ENCODE measurements at regions not wholly inside any gene's neighbourhood (a gene's known extent, or its start where the extent isn't known, plus 50 kb on each side); places are given as distances from the start of the nearest gene placed in this dataset.
"Not testable (repeated sequence)": the region's sequence is repeated elsewhere in the genome, so short reads cannot be mapped to it uniquely, and the experiment has no call there.

DNA sequence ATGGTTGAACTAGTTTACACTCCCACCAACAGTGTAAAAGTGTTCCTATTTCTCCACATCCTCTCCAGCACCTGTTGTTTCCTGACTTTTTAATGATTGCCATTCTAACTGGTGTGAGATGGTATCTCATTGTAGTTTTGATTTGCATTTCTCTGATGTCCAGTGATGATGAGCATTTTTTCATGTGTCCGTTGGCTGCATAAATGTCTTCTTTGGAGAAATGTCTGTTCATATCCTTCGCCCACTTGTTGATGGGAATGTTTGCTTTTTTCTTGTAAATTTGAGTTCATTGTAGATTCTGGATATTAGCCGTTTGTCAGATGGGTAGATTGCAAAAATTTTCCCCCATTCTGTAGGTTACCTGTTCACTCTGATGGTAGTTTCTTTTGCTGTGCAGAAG is 155.0 kb upstream of the CNKSR2 start:
- DNase-seq (ENCODE audit: low read depth), result not testable (repeated sequence)

DNA sequence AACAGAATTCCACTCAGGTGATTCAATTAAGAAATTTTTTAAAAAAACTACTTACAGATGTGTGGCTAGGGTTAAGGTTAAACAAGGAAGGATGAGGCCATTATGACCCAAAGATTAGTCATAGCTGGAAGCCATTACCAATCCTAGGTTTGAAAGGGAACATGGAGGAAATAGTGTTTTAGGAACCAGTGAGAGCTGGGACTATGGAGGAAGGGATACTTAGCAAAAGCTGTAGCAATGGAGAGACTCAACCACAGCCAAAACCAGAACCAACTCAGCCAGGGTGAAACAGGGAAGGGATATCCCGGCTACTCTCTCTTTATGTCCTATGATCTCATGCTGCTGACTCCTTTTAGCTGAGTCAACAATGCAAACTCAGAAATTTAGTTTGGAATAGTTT is 148.6 kb upstream of the CNKSR2 start:
- no peak for DNase-seq (ENCODE audit: low read depth)

DNA sequence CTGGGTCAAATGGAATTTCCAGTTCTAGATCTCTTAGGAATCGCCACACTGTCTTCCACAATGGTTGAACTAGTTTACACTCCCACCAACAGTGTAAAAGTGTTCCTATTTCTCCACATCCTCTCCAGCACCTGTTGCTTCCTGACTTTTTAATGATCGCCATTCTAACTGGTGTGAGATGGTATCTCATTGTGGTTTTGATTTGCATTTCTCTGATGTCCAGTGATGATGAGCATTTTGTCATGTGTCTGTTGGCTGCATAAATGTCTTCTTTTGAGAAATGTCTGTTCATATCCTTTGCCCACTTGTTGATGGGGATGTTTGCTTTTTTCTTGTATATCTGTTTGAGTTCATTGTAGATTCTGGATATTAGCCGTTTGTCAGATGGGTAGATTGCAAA is 145.2 kb upstream of the CNKSR2 start:
- not testable (repeated sequence) for DNase-seq (ENCODE audit: low read depth)

DNA sequence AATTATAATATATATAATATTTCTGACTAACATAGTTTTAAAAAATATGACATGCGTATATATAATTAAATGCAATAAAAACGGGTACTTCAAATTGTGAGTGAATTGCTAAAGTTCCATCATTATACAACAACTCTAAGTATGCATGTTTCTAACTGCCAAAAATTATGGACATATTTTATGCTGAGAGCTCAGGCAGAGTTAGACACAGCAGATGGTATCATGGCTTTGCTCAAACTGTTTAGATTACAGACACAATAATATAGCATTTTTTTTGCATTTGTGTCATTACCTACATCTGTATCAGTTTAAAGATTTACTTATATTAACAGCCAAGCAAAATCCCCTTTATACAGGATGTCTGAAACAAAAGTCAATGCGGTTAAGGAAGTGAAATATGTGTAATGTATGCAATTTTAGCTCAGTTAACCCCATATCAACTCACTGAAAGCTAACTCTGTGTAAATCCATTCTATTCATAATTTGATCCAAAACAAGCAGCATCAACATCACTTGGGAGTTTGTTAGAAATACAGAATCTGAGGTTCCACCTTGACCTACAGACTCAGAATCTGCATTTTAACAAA is 119.1 kb upstream of the CNKSR2 start:
- DNase-seq (ENCODE audit: low read depth), result no peak

DNA sequence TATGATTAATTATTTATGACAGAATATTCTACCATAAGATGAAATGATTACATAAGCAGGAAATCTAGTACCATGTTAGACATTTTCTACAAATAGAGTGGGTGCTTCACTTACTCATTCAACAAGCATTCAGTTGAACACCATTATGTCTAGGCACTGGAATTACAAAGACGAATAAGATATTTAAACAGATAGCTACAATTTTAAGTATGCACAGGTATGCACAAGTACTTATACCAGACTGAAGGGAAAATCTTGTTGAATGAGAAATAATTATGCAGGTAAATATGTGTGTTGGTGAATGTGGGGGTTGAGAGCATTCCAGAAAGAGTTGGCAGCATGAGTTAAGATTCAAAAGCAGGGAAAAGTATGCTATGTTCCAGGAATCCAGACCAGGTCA is 107.3 kb upstream of the CNKSR2 start:
- DNase-seq (ENCODE audit: low read depth), result no peak

DNA sequence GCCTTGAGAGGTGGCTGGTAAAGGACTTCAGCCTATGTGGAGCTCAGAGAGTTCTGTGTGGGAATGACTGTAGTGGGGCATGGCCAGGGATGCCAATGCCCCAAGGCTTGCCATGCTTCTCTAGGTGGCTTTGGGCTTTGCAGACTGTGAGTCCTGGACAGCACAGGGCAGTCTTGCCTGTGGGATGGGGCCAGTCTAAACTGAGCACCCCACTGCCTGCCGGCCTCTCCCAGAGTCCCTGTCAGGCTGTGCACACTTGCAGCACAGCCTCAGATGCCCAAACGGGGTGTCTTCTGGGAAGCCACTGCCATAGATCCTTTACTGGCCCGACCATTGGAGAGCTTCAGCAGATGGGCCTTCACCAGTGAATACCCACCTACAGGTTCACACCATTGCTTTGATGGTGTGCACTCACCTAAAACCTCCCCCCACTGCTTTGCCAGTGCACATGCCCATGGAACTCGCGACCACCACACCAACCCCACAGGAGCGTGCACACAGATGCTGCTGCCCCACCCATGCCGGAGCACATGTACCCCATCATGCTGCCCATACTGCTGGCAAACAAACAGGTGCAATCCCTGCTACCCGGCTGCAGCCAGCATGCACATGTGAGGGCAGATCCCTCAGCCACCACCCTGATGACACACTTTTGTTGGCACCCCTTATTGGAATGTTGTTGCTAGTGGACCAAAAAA is 97.3 kb upstream of the CNKSR2 start:
- no peak for DNase-seq (ENCODE audit: low read depth)

DNA sequence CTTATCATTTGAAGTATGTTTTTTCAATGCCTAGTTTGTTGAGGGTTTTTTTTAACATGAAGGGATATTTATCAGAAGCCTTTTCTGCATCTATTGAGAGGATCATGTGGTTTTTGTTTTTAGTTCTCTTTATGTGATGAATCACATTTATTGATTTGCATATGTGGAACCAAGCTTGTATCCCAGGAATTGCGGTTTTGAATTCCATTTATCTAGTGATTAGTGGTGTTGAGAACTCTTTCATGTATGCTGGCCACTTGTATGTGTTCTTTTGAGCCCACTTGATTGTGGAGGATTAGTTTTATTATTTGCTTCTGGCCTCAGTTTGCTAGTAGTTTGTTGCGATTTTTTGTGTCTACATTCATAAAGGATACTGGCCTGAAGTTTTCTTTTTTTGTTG is 85.0 kb upstream of the CNKSR2 start:
- no peak for DNase-seq (ENCODE audit: low read depth)

DNA sequence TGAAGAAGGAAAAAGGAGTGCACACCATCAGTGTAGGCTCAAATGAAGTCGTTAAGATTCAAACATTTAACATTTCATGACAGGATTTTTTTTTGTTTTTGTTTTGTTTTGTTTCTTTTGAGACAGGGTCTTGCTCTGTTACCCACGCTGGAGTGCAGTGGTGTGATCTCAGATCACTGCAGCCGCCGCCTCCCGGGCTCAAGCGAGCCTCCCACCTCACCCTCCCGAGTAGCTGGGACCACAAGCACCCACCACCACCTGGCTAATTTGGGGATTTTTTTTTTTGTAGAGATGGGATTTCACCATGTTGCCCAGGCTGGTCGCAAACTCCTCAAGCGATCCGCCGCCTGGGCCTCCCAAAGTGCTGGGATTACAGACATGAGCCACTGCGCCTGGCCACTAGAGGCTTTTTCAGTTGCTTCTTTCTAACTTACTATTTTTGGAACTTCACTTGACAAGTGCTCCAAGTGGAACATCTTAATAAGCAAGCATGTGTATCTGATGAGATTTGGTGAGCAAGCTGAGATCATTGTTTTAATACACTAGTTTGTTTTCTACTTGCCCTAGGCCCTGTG is 78.9 kb upstream of the CNKSR2 start:
- DNase-seq (ENCODE audit: low read depth), result no peak

DNA sequence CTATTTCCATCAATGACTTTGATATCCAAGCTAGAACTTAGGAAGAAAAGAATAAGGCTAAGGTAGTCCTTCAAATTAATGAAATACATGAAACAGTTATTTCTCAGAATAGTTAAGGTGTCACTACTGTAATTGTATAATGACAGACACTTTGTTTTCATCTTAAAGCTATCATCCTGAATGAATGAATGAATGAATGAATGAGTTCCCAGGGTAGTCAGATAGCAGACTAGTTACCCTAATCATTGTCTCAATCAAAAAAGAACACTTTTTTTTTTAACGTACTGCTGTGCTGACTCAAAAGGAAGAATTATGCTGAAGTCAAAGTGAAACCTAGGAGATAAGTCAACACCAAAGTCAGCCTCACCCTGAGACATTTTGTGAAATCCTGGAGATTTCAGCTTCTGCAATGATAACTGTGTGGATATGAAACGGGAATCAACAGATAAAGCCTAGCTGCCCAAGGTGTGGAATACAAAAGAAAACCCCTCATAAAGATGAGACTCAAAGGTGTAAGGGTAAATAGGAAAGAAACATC is 68.3 kb upstream of the CNKSR2 start:
- no peak for DNase-seq (ENCODE audit: low read depth)

DNA sequence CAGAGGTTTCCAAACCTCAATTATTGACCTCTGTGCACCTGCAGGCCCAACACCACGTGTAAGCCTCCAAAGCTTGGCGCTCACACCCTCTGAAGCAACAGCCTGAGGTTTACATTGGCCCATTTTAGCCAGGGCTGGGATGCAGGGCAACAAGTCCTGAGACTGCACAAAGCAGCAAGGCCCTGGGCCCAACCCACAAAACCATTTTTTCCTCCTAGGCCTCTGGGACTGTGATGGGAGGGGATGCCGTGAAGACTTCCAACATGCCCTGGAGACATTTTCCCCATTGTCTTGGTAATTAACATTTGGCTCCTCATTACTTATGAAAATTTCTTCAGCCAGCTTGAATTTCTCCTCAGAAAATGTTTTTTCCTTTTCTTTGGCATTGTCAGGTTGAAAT is 54.9 kb upstream of the CNKSR2 start:
- no peak for DNase-seq (ENCODE audit: low read depth)
